HCT116 (cell line): ENCODE measurements at regions not wholly inside any gene's neighbourhood (a gene's known extent, or its start where the extent isn't known, plus 50 kb on each side); places are given as distances from the start of the nearest gene placed in this dataset.

Experiments used
- EGR1 ChIP-seq: IDR thresholded peaks from 2 replicates; pipeline ENCODE4 v1.6.1; 2012; ENCODE audit warnings: low read depth
- EZH2 ChIP-seq: fragments of 200-600 bp; sonication (generic); IDR thresholded peaks from 2 replicates; pipeline ENCODE4 v1.6.1; 2017; ENCODE audit warnings: antibody characterized with exemption, mixed run types
- EZH2phosphoT487 ChIP-seq: fragments of 200-600 bp; IDR thresholded peaks from 2 replicates; pipeline ENCODE4 v1.6.1; 2018; ENCODE audit warnings: antibody characterized with exemption, borderline replicate concordance
- FOSL1 ChIP-seq: IDR thresholded peaks from 2 replicates; pipeline ENCODE4 v1.6.1; 2012; ENCODE audit warnings: low read depth
- JUND ChIP-seq: IDR thresholded peaks from 2 replicates; pipeline ENCODE4 v1.6.1; 2012
- POLR2A ChIP-seq: IDR thresholded peaks from 2 replicates; pipeline ENCODE4 v1.7.0; 2011; ENCODE audit warnings: borderline replicate concordance; ENCODE audit not compliant: insufficient read depth, insufficient read length; ENCODE audit errors: extremely low read depth
- POLR2AphosphoS5 ChIP-seq: IDR thresholded peaks from 2 replicates; pipeline ENCODE4 v1.6.1; 2011; ENCODE audit warnings: mild to moderate bottlenecking, low read depth, low read length, moderate library complexity
- SP1 ChIP-seq: IDR thresholded peaks from 2 replicates; pipeline ENCODE4 v1.6.1; 2012; ENCODE audit warnings: low read depth
- ZFX ChIP-seq: fragments of 450-650 bp; IDR thresholded peaks from 2 replicates; pipeline ENCODE4 v1.6.1; 2017
- ZNF274 ChIP-seq: fragments of 200-500 bp; sonication (Bioruptor generic); IDR thresholded peaks from 2 replicates; pipeline ENCODE4 v1.6.1; 2014; ENCODE audit warnings: mild to moderate bottlenecking, low read depth, low read length, inconsistent platforms
- TF ChIP-seq, protein P1 (sequence below), 3 experiments: fragments of 200-600 bp in 1 of 3; sonication (generic) in 1 of 3; IDR thresholded peaks in 2 of 3; conservative IDR thresholded peaks in 1 of 3; 2 replicates each; pipeline ENCODE4 v1.5.1; 2012 to 2017; ENCODE audit warnings: low read depth in 2 of 3, low read length in 2 of 3, antibody characterized with exemption in 1 of 3, borderline replicate concordance in 1 of 3, control low read depth in 1 of 3, mild to moderate bottlenecking in 1 of 3, mixed read lengths in 1 of 3, mixed run types in 1 of 3, moderate library complexity in 1 of 3; ENCODE audit not compliant: insufficient read depth in 1 of 3
- TF ChIP-seq, protein P2 (sequence below): IDR thresholded peaks from 2 replicates; pipeline ENCODE4 v1.6.1; 2012
- TF ChIP-seq, protein P3 (sequence below): IDR thresholded peaks from 2 replicates; pipeline ENCODE4 v1.6.1; 2012; ENCODE audit warnings: low read depth

DNA sequence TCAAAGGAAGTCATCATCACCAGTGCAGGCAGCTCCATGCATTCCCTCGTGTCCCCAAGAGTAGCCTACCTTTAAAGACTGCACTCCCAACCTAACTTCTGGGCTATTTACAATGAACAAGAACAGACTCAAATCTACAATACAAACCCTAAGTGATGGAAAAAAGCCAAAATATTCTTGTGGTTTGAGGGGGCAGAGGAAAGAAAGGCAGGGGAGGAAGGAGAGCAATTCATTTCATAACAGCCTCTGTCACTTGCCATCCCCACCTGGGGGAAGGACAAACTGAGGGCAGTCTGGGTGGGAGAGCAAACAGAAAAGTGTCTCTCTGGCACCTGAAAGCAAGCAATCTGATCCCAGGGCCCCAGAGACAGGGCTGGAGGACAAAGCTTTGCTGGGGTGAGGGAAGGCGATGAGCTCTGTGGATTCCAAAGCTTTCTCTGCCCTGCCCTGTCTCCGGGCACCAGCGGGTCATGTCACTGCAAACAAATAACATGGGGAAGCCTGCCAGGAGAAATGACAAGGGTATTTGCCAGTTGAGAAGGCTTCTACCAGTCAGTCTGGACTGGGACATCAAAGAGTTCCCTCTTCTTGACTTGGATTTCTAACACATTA, 528.0 kb upstream of the TNP1 start:
- TF ChIP-seq, protein P1, sequence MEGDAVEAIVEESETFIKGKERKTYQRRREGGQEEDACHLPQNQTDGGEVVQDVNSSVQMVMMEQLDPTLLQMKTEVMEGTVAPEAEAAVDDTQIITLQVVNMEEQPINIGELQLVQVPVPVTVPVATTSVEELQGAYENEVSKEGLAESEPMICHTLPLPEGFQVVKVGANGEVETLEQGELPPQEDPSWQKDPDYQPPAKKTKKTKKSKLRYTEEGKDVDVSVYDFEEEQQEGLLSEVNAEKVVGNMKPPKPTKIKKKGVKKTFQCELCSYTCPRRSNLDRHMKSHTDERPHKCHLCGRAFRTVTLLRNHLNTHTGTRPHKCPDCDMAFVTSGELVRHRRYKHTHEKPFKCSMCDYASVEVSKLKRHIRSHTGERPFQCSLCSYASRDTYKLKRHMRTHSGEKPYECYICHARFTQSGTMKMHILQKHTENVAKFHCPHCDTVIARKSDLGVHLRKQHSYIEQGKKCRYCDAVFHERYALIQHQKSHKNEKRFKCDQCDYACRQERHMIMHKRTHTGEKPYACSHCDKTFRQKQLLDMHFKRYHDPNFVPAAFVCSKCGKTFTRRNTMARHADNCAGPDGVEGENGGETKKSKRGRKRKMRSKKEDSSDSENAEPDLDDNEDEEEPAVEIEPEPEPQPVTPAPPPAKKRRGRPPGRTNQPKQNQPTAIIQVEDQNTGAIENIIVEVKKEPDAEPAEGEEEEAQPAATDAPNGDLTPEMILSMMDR (IDR thresholded peaks at IDR 0.05 in 2 of 3, conservative IDR thresholded peaks at IDR 0.05 in 1 of 3; ENCODE audit: borderline replicate concordance in 1 of 3, insufficient read depth in 1 of 3, low read depth in 2 of 3, low read length in 2 of 3), result no peak
- TF ChIP-seq EZH2, result no peak
- no peak for TF ChIP-seq ZFX
- no peak for TF ChIP-seq POLR2AphosphoS5
- TF ChIP-seq FOSL1, result no peak
- TF ChIP-seq EGR1, result no peak
- no peak for TF ChIP-seq POLR2A
- TF ChIP-seq, protein P2, sequence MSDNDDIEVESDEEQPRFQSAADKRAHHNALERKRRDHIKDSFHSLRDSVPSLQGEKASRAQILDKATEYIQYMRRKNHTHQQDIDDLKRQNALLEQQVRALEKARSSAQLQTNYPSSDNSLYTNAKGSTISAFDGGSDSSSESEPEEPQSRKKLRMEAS, result no peak
- TF ChIP-seq ZNF274, result no peak
- TF ChIP-seq JUND, result no peak
- TF ChIP-seq EZH2phosphoT487, result no peak
- TF ChIP-seq, protein P3, sequence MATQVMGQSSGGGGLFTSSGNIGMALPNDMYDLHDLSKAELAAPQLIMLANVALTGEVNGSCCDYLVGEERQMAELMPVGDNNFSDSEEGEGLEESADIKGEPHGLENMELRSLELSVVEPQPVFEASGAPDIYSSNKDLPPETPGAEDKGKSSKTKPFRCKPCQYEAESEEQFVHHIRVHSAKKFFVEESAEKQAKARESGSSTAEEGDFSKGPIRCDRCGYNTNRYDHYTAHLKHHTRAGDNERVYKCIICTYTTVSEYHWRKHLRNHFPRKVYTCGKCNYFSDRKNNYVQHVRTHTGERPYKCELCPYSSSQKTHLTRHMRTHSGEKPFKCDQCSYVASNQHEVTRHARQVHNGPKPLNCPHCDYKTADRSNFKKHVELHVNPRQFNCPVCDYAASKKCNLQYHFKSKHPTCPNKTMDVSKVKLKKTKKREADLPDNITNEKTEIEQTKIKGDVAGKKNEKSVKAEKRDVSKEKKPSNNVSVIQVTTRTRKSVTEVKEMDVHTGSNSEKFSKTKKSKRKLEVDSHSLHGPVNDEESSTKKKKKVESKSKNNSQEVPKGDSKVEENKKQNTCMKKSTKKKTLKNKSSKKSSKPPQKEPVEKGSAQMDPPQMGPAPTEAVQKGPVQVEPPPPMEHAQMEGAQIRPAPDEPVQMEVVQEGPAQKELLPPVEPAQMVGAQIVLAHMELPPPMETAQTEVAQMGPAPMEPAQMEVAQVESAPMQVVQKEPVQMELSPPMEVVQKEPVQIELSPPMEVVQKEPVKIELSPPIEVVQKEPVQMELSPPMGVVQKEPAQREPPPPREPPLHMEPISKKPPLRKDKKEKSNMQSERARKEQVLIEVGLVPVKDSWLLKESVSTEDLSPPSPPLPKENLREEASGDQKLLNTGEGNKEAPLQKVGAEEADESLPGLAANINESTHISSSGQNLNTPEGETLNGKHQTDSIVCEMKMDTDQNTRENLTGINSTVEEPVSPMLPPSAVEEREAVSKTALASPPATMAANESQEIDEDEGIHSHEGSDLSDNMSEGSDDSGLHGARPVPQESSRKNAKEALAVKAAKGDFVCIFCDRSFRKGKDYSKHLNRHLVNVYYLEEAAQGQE, result no peak
- no peak for TF ChIP-seq SP1
